GM23248 (cell line): ENCODE measurements at regions not wholly inside any gene's neighbourhood (a gene's known extent, or its start where the extent isn't known, plus 50 kb on each side); places are given as distances from the start of the nearest gene placed in this dataset.

ENCODE experiments used
- DNase-seq: peaks from one replicate; pipeline ENCODE4 v3.0.0-alpha.2; 2015
- H2AFZ ChIP-seq: fragments of 200-600 bp; sonication (generic); 2 replicates; pipeline ENCODE4 v1.6.1; 2016; ENCODE audit warnings: antibody characterized with exemption
- H3F3A ChIP-seq: fragments of 200-600 bp; sonication (generic); 2 replicates; pipeline ENCODE4 v1.6.1; 2016; ENCODE audit warnings: mild to moderate bottlenecking, antibody characterized with exemption, mixed run types; ENCODE audit not compliant: insufficient read depth
- H3K27ac ChIP-seq: fragments of 200-600 bp; sonication (generic); 2 replicates; pipeline ENCODE4 v1.5.1; 2016; ENCODE audit warnings: mild to moderate bottlenecking
- H3K27me3 ChIP-seq: fragments of 200-600 bp; sonication (generic); replicated peaks from 2 replicates; pipeline ENCODE4 v1.6.1; 2016; ENCODE audit warnings: mild to moderate bottlenecking; ENCODE audit not compliant: insufficient read depth
- H3K36me3 ChIP-seq: fragments of 200-600 bp; sonication (generic); 2 replicates; pipeline ENCODE4 v1.6.1; 2016; ENCODE audit warnings: low read depth, mild to moderate bottlenecking
- H3K4me1 ChIP-seq: fragments of 200-600 bp; sonication (generic); 2 replicates; pipeline ENCODE4 v1.6.1; 2016; ENCODE audit warnings: mild to moderate bottlenecking; ENCODE audit not compliant: insufficient read depth
- H3K4me2 ChIP-seq: fragments of 200-600 bp; sonication (generic); one replicate; pipeline ENCODE4 v1.6.1; 2016; ENCODE audit warnings: mild to moderate bottlenecking; ENCODE audit not compliant: unreplicated experiment
- H3K4me3 ChIP-seq: fragments of 200-600 bp; sonication (generic); 2 replicates; pipeline ENCODE4 v1.5.1; 2016; ENCODE audit warnings: mild to moderate bottlenecking
- H3K79me2 ChIP-seq: fragments of 200-600 bp; sonication (generic); 2 replicates; pipeline ENCODE4 v1.6.1; 2016; ENCODE audit warnings: mild to moderate bottlenecking; ENCODE audit not compliant: insufficient read depth
- H3K9ac ChIP-seq: fragments of 200-600 bp; sonication (generic); 2 replicates; pipeline ENCODE4 v1.6.1; 2016; ENCODE audit warnings: mild to moderate bottlenecking
- H3K9me2 ChIP-seq: fragments of 200-600 bp; sonication (generic); 2 replicates; pipeline ENCODE4 v1.6.1; 2016; ENCODE audit warnings: mixed run types, mild to moderate bottlenecking, moderate library complexity; ENCODE audit not compliant: insufficient read depth
- H3K9me3 ChIP-seq: fragments of 200-600 bp; sonication (generic); one replicate; pipeline ENCODE4 v1.6.1; 2017; ENCODE audit warnings: low read depth
- H4K20me1 ChIP-seq: fragments of 200-600 bp; sonication (generic); 2 replicates; pipeline ENCODE4 v1.6.0; 2016; ENCODE audit not compliant: insufficient read depth
- EZH2 ChIP-seq: fragments of 200-600 bp; sonication (generic); IDR thresholded peaks from 2 replicates; pipeline ENCODE4 v1.6.1; 2018; ENCODE audit warnings: antibody characterized with exemption, mild to moderate bottlenecking; ENCODE audit not compliant: insufficient read depth, poor library complexity, severe bottlenecking
- EZH2phosphoT487 ChIP-seq: fragments of 200-600 bp; sonication (generic); IDR thresholded peaks from 2 replicates; pipeline ENCODE4 v1.6.1; 2018; ENCODE audit warnings: antibody characterized with exemption, moderate library complexity, mild to moderate bottlenecking, low read depth; ENCODE audit not compliant: insufficient read depth
- WGBS, 2 experiments: methylation state at CpG; one replicate each; pipeline ENCODE4 v1.1.6; 2015 to 2017; ENCODE audit warnings: low lambda C conversion rate in 2 of 2, low coverage in 1 of 2; ENCODE audit errors: missing lambda C conversion rate in 2 of 2; 5-methylcytosine and 5-hydroxymethylcytosine counted together
- in situ Hi-C: fragments of 300-500 bp; cut with MboI; formaldehyde crosslinking; loops from 2 replicates; pipeline ENCODE4 v1.15.0; 2020

DNA sequence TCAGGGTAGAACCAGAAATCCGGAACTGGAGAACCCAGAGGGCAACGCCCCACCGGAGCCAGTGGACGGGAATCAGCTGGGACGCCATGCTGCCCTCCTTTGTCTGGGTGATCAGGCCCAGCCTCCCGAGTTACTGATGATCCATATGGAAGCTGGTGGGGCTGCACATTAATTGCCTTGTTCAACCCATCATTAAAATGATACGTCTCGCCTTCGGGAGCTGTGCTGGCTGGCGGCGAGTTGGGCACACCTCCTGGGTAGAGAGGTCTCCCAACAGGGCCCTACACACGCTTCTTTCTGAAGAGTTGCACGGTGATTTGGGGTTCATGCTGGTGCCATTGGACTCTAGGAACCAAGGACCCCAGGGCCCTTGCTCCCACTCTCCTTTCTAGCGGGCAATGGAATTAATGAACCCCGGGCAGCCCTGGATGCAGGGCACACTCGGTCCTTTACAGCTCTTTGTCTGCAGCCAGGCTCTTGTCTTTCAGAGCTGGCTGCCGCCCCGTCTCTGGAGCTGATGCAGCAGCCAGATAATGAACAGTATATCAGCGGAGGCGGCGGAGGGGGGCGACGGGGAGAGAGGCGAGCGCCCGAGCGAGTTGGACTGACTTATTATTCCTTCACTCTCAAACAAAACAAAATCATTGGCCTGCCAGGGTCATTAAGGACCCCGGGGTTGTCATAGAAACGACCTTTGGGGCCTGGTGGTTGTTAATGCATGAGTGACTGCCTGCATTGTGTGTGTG is 412.2 kb upstream of the ZMIZ1 start:
- WGBS, 2 experiments, result 90 to 93% methylated on average over 28 to 29 of the region's 29 CpGs
- H3K4me1 ChIP-seq, result no peaks in the 10 kb centered on the region
- DNase-seq, result no peak
- H3K27ac ChIP-seq, result no peak overlapping the region
- no peaks in the 10 kb centered on the region for H3K27me3 ChIP-seq
- no peak overlapping the region for H3K4me3 ChIP-seq
- TF ChIP-seq EZH2phosphoT487, result no peak
- TF ChIP-seq EZH2, result no peak
- H3F3A ChIP-seq, result no peaks in the 10 kb centered on the region
- H3K79me2 ChIP-seq, result no peaks in the 10 kb centered on the region
- H3K9me3 ChIP-seq, result no peaks in the 10 kb centered on the region
- H3K4me2 ChIP-seq, result no peak overlapping the region
- H3K36me3 ChIP-seq, result no peaks in the 10 kb centered on the region
- H3K9me2 ChIP-seq, result no peaks in the 10 kb centered on the region
- no peak overlapping the region for H3K9ac ChIP-seq
- in situ Hi-C loops, result no loop called here
- H2AFZ ChIP-seq, result no peak overlapping the region
- H4K20me1 ChIP-seq, result no peaks in the 10 kb centered on the region

DNA sequence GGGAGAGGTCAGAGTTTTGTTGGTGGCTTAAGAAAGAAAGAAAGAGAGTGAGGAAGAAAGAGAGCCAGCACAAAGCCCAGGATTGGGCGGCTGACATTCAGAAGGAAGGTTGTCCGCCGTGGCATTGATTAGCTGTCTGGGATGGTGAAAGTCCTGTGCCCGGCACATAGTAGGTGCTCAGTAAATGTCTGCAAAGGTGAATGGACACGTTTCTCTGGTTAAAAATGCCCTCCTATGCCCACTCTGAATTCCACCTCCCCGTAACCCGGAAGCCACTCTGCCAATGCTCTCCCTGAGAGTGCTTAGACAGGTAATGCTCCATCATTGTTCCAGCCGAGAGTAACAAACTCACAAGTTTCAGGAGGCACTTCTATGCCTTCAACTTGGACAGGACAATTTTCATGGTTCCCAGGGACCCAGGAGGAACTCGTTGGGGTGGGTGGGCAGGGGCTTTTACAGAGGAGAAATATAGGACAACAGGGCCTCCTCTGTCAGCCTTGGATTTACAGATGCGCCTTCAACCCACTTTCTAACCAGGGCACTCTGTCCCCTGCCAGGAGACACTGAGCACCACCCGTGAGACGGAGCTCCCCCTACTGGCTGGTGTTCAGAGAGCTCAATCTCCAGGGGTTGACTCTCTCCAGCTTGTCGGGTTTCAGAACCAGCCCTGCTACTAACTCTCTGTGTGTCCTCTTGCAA is 411.5 kb upstream of the ZMIZ1 start:
- Histone ChIP-seq H3K79me2 (no peaks in the 10 kb centered on the region), H3K9ac (no peak overlapping the region), H3K27me3 (no peaks in the 10 kb centered on the region), H3K9me3 (no peaks in the 10 kb centered on the region), H3F3A (no peaks in the 10 kb centered on the region), H3K4me3 (no peak overlapping the region), H3K27ac (no peak overlapping the region), H3K9me2 (no peaks in the 10 kb centered on the region), H3K4me2 (no peak overlapping the region), H3K4me1 (no peaks in the 10 kb centered on the region), H4K20me1 (no peaks in the 10 kb centered on the region), H3K36me3 (no peaks in the 10 kb centered on the region), H2AFZ (no peak overlapping the region)
- TF ChIP-seq EZH2phosphoT487 (no peak), EZH2 (no peak)
- in situ Hi-C loops, result no loop called here
- peak; percentile 79 for DNase-seq
- WGBS, 2 experiments, result 72 to 73% methylated on average over 12 to 13 of the region's 13 CpGs

DNA sequence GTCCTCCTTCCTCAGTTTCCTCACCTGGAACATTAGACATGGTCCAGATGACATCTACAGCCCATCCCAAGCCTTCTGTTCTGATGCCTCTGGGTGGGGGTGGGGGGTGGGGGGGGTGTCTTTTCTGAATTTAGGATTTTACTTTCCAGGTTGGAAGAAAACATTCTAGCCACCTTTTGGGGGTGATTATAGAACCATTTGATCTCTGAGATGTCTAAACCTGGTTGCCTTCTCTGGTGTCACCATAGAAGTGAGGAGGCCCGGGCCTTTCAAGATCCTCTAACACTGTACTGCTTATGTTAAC is 411.0 kb upstream of the ZMIZ1 start:
- Histone ChIP-seq H2AFZ (no peak overlapping the region), H3K9me2 (no peaks in the 10 kb centered on the region)

DNA sequence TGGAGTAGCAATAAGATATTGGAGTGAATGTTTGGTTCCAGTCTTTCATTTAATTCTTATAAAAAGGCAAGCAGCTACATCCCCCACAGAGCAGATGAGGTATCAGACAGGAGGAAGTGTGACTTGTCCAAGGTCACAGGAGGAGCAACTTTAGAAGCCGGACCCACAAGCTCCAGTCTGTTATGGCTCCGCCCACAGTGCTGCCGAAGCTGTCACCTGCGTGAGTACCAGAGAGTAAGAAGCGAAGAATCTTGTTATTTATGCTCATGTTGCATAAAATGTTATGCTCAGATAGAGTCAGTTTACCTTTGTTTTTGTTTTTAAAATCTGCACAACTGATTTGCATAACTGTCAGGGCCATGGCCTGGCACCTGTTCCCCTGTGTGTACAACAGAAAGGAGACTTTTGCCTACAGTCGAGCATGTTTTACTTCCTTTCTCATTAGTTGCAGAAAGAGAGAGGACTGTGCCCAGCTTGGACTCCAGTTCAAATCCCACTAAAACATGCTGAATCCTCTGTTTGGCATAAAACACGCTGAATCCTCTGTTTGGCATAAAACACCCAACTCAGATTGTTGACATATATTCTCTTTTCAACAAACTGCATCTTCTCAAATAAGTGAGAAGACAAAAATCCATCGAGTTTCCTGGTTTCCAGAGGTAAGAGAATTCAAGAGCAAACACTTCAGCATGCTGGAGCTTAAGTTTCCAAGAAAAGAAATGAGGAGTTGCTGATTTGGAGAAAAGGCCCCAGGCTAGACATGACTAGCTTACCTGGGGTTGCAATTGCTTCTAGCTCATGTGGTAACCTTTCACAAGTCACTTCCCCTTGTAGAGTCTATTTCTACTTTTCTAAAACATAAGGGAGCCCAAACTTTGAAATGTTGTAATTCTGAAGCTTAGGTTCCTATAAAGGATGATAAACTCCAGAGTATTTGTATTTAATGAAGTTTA is 409.8 kb upstream of the ZMIZ1 start:
- no peak for TF ChIP-seq EZH2phosphoT487
- TF ChIP-seq EZH2, result no peak
- Histone ChIP-seq H3K4me3 (no peak overlapping the region), H3F3A (no peaks in the 10 kb centered on the region), H3K4me1 (no peaks in the 10 kb centered on the region), H3K9ac (no peak overlapping the region), H4K20me1 (no peaks in the 10 kb centered on the region), H3K4me2 (no peak overlapping the region), H3K9me2 (no peaks in the 10 kb centered on the region), H3K27ac (no peak overlapping the region), H2AFZ (no peak overlapping the region), H3K36me3 (no peaks in the 10 kb centered on the region), H3K9me3 (no peaks in the 10 kb centered on the region), H3K27me3 (no peaks in the 10 kb centered on the region), H3K79me2 (no peaks in the 10 kb centered on the region)
- DNase-seq, result no peak
- in situ Hi-C loops, result no loop called here
- 90 to 91% methylated on average over 8 of the region's 8 CpGs for WGBS, 2 experiments

More for the DNA sequence above, 411.0 kb upstream of the ZMIZ1 start:
- Histone ChIP-seq H4K20me1 (no peaks in the 10 kb centered on the region), H3K27ac (no peak overlapping the region), H3K27me3 (no peaks in the 10 kb centered on the region), H3K36me3 (no peaks in the 10 kb centered on the region), H3F3A (no peaks in the 10 kb centered on the region), H3K4me2 (no peak overlapping the region), H3K79me2 (no peaks in the 10 kb centered on the region), H3K9ac (no peak overlapping the region), H3K4me3 (no peak overlapping the region), H3K4me1 (no peaks in the 10 kb centered on the region), H3K9me3 (no peaks in the 10 kb centered on the region)
- in situ Hi-C loops, result no loop called here
- no peak for TF ChIP-seq EZH2
- TF ChIP-seq EZH2phosphoT487, result no peak
- no peak for DNase-seq
- WGBS, 2 experiments, result 96 to 100% methylated on average over 1 of the region's 1 CpG
